ENCODE measurements at regions not wholly inside any gene's neighbourhood (a gene's known extent, or its start where the extent isn't known, plus 50 kb on each side); places are given as distances from the start of the nearest gene placed in this dataset.
"Not testable (repeated sequence)": the region's sequence is repeated elsewhere in the genome, so short reads cannot be mapped to it uniquely, and the experiment has no call there.

DNA sequence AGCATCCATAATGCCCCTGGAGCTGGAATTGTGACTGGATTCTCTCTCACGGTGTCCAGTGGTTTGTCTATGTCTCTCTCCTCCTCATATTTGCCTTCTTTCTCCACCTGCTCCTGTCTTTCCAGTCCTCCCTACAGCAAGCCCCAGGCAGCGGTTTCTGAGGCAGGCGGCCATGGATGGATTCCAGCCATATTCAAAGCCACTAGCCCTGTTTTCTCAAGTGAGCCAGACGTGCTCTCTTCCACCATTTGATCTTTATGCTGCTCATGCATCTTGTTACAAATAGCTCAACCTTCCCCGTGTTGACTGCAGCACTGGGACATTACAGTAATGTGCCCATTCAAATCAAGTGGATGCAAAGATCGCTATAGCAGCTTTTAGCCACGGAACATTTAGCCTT lies 387.2 kb upstream of the PODXL start:
- no peaks in the 10 kb centered on the region for H3K4me1 Mint-ChIP-seq
- peaks cover 28% of the 10 kb centered on the region for H3K27me3 Mint-ChIP-seq
- ChIA-PET POLR2A (no interaction called here), CTCF (no interaction called here)
- no peak overlapping the region for H3K4me3 Mint-ChIP-seq
- DNase-seq (no peak), ATAC-seq (ENCODE audit: low read depth) (no peak)
- H3K9me3 Mint-ChIP-seq = no peaks in the 10 kb centered on the region
- no peaks in the 10 kb centered on the region for H3K36me3 Mint-ChIP-seq (ENCODE audit: low read depth)
- H3K27ac Mint-ChIP-seq = no peak overlapping the region
- TF ChIP-seq, protein P1, sequence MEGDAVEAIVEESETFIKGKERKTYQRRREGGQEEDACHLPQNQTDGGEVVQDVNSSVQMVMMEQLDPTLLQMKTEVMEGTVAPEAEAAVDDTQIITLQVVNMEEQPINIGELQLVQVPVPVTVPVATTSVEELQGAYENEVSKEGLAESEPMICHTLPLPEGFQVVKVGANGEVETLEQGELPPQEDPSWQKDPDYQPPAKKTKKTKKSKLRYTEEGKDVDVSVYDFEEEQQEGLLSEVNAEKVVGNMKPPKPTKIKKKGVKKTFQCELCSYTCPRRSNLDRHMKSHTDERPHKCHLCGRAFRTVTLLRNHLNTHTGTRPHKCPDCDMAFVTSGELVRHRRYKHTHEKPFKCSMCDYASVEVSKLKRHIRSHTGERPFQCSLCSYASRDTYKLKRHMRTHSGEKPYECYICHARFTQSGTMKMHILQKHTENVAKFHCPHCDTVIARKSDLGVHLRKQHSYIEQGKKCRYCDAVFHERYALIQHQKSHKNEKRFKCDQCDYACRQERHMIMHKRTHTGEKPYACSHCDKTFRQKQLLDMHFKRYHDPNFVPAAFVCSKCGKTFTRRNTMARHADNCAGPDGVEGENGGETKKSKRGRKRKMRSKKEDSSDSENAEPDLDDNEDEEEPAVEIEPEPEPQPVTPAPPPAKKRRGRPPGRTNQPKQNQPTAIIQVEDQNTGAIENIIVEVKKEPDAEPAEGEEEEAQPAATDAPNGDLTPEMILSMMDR (IDR thresholded peaks at IDR 0.05) = no peak
- intact Hi-C loops (cut with micrococcal nuclease) = no loop called here

GRCh38 chr7:131943211-131943610 lies 386.8 kb upstream of the PODXL start:
- no peaks in the 10 kb centered on the region for H3K4me1 Mint-ChIP-seq
- CTCF ChIA-PET = no interaction called here
- H3K9me3 Mint-ChIP-seq = no peaks in the 10 kb centered on the region
- DNase-seq (no peak), ATAC-seq (ENCODE audit: low read depth) (no peak)
- no peak overlapping the region for H3K4me3 Mint-ChIP-seq
- TF ChIP-seq, protein P1 (IDR thresholded peaks at IDR 0.05) = no peak
- peaks cover 25% of the 10 kb centered on the region for H3K27me3 Mint-ChIP-seq
- POLR2A ChIA-PET = no interaction called here
- H3K27ac Mint-ChIP-seq = no peak overlapping the region
- intact Hi-C loops (cut with micrococcal nuclease) = no loop called here
- no peaks in the 10 kb centered on the region for H3K36me3 Mint-ChIP-seq (ENCODE audit: low read depth)

DNA sequence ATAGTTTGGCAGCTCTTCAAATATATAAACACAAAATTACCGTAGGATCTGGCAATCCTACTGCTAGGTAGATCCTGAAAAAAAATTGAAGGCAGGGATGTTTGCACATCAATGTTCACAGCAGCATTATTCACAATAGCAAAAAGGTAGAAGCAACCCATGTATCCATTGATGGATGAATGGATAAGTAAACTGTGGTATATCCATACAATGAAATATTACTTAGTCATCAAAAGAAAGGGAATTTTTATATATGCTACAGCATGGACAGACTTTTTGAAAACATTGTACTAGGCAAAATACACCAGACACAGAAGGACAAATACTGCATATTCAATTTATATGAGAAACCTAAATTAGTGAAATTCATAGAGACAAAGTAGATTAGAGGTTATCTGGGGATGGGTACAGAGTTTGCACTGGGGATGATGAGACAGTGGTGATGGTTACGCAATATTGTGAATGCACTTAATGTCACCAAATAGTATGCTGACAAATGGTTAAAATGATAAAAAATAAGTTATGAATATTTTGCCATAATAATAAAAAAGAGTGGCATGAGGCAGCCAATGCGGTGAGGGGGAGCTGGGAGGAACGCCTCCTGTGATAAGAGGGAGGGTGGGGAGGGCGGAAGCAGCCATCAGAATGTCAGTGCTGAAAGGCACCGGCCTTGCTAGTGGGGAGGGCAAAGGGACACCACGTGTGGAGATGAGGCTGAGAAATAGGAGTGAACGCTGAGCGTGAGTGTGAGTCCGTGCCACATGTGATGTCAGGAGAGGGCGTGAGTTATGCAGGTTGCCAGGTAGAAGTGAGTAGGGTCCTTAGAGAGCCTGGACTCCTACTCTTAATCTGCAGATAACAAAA lies 386.1 kb upstream of the PODXL start:
- TF ChIP-seq, protein P1 (IDR thresholded peaks at IDR 0.05) = no peak
- peaks cover 25% of the 10 kb centered on the region for H3K27me3 Mint-ChIP-seq
- intact Hi-C loops (cut with micrococcal nuclease) = no loop called here
- no peaks in the 10 kb centered on the region for H3K4me1 Mint-ChIP-seq
- H3K9me3 Mint-ChIP-seq = no peaks in the 10 kb centered on the region
- ChIA-PET POLR2A (no interaction called here), CTCF (no interaction called here)
- H3K36me3 Mint-ChIP-seq (ENCODE audit: low read depth) = no peaks in the 10 kb centered on the region
- ATAC-seq (ENCODE audit: low read depth) (no peak), DNase-seq (no peak)
- no peak overlapping the region for H3K27ac Mint-ChIP-seq
- H3K4me3 Mint-ChIP-seq = no peak overlapping the region

DNA sequence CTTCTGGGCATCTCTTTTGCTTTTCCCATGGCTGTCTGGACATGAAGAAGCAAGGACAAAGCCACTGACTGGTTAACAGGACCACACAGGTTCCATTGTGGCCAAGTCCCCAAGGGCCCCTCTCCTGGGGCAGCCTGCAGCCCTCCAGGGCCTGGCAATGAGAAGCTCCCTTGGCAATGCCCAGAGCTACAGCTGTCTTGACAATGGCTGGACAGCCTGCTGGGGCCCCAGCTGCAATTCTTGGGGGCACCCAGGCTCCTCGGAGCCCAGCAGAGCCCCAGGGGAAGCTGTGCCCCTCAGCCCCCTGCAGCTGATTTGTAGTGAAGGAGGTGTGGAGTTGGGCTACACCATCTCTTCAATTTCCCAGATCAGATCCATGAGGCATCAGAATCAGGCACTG lies 384.9 kb upstream of the PODXL start:
- ChIA-PET CTCF (no interaction called here), POLR2A (no interaction called here)
- H3K9me3 Mint-ChIP-seq = peaks cover 2% of the 10 kb centered on the region
- no peaks in the 10 kb centered on the region for H3K4me1 Mint-ChIP-seq
- no peak overlapping the region for H3K27ac Mint-ChIP-seq
- no peak for DNase-seq
- peaks cover 18% of the 10 kb centered on the region for H3K27me3 Mint-ChIP-seq
- H3K36me3 Mint-ChIP-seq (ENCODE audit: low read depth) = no peaks in the 10 kb centered on the region
- TF ChIP-seq, protein P1 (IDR thresholded peaks at IDR 0.05) = no peak
- intact Hi-C loops (cut with micrococcal nuclease) = no loop called here
- H3K4me3 Mint-ChIP-seq = no peak overlapping the region
- ATAC-seq (ENCODE audit: low read depth) = no peak

- H3K4me3 Mint-ChIP-seq = no peak overlapping the region
- ChIA-PET POLR2A (no interaction called here), CTCF (no interaction called here)
- intact Hi-C loops (cut with micrococcal nuclease) = no loop called here
- no peaks in the 10 kb centered on the region for H3K4me1 Mint-ChIP-seq
- no peak overlapping the region for H3K27ac Mint-ChIP-seq
- H3K9me3 Mint-ChIP-seq = peaks cover 2% of the 10 kb centered on the region
- H3K36me3 Mint-ChIP-seq (ENCODE audit: low read depth) = no peaks in the 10 kb centered on the region
- TF ChIP-seq, protein P1 (IDR thresholded peaks at IDR 0.05) = no peak
- DNase-seq = no peak
- no peak for ATAC-seq (ENCODE audit: low read depth)
- H3K27me3 Mint-ChIP-seq = peaks cover 13% of the 10 kb centered on the region
These were observed 384.3 kb upstream of the PODXL start for GRCh38 chr7:131940621-131941165.

- intact Hi-C loops (cut with micrococcal nuclease); H3K27me3 Mint-ChIP-seq; H3K9me3 Mint-ChIP-seq; H3K4me1 Mint-ChIP-seq; POLR2A ChIA-PET; H3K27ac Mint-ChIP-seq; H3K36me3 Mint-ChIP-seq (ENCODE audit: low read depth); DNase-seq; H3K4me3 Mint-ChIP-seq; ATAC-seq (ENCODE audit: low read depth); CTCF ChIA-PET: not testable (repeated sequence)
These were observed 382.4 kb upstream of the PODXL start for GRCh38 chr7:131938788-131939187.
